ENCODE measurements at regions not wholly inside any gene's neighbourhood (a gene's known extent, or its start where the extent isn't known, plus 50 kb on each side); places are given as distances from the start of the nearest gene placed in this dataset.
"Not testable (repeated sequence)": the region's sequence is repeated elsewhere in the genome, so short reads cannot be mapped to it uniquely, and the experiment has no call there.

GRCh38 chr2:111407632-111408194 is 287.0 kb downstream of the BCL2L11 start:
- not testable (repeated sequence) for DNase-seq

GRCh38 chr2:111410868-111411406 is 290.2 kb downstream of the BCL2L11 start:
- DNase-seq, result not testable (repeated sequence)

GRCh38 chr2:111411867-111412681 is 291.4 kb downstream of the BCL2L11 start:
- DNase-seq, result not testable (repeated sequence)

- DNase-seq, result not testable (repeated sequence)
Measured at GRCh38 chr2:111412841-111413650, 292.3 kb downstream of the BCL2L11 start.

GRCh38 chr2:111413950-111414349 is 293.2 kb downstream of the BCL2L11 start:
- not testable (repeated sequence) for DNase-seq

GRCh38 chr2:111415765-111416743 is 295.3 kb downstream of the BCL2L11 start:
- not testable (repeated sequence) for DNase-seq

GRCh38 chr2:111417026-111417425 is 296.3 kb downstream of the BCL2L11 start:
- not testable (repeated sequence) for DNase-seq

GRCh38 chr2:111418091-111418875 is 297.6 kb downstream of the BCL2L11 start:
- not testable (repeated sequence) for DNase-seq

- not testable (repeated sequence) for DNase-seq
Measured at GRCh38 chr2:111420074-111420473, 299.4 kb downstream of the BCL2L11 start.

GRCh38 chr2:111420835-111421234 is 300.1 kb downstream of the BCL2L11 start:
- DNase-seq, result not testable (repeated sequence)

- not testable (repeated sequence) for DNase-seq
Measured at GRCh38 chr2:111421949-111422348, 301.2 kb downstream of the BCL2L11 start.

GRCh38 chr2:111422562-111422961 is 301.8 kb downstream of the BCL2L11 start:
- not testable (repeated sequence) for DNase-seq

GRCh38 chr2:111423184-111423583 is 302.5 kb downstream of the BCL2L11 start:
- DNase-seq, result not testable (repeated sequence)

- not testable (repeated sequence) for DNase-seq
Measured at GRCh38 chr2:111424176-111424575, 303.5 kb downstream of the BCL2L11 start.

- not testable (repeated sequence) for DNase-seq
Measured at GRCh38 chr2:111424851-111425309, 304.2 kb downstream of the BCL2L11 start.

- not testable (repeated sequence) for DNase-seq
Measured at GRCh38 chr2:111425789-111426201, 305.1 kb downstream of the BCL2L11 start.

GRCh38 chr2:111427346-111427745 is 306.6 kb downstream of the BCL2L11 start:
- not testable (repeated sequence) for DNase-seq

GRCh38 chr2:111428915-111429314 is 308.2 kb downstream of the BCL2L11 start:
- not testable (repeated sequence) for DNase-seq

GRCh38 chr2:111429353-111429752 is 308.6 kb downstream of the BCL2L11 start:
- DNase-seq, result not testable (repeated sequence)

GRCh38 chr2:111430817-111431661 is 310.3 kb downstream of the BCL2L11 start:
- not testable (repeated sequence) for DNase-seq

All from stimulated activated naive CD4-positive, alpha-beta T cell (primary cell).